SK-N-SH (cell line): ENCODE measurements at regions not wholly inside any gene's neighbourhood (a gene's known extent, or its start where the extent isn't known, plus 50 kb on each side); places are given as distances from the start of the nearest gene placed in this dataset.

Experiments
- CTCF ChIA-PET: fragments of 300-600, 350-600 bp; formaldehyde crosslinking; extraction: SDS; loops from one replicate; lab custom pipeline; 2021; lab: Yijun Ruan, JAX
- POLR2A ChIA-PET: fragments of 350-600 bp; sonication (Branson Sonifier 250); formaldehyde crosslinking; extraction: SDS; loops from one replicate; lab custom pipeline; 2020; ENCODE audit warnings: antibody characterized with exemption, inconsistent platforms; lab: Yijun Ruan, JAX
- DNase-seq: peaks from one replicate; pipeline ENCODE4 v3.0.0; 2012
- H2AFZ ChIP-seq: fragments of 200-600 bp; sonication (generic); 2 replicates; pipeline ENCODE4 v1.8.1; 2016; ENCODE audit warnings: antibody characterized with exemption, mild to moderate bottlenecking, low read depth
- H3F3A ChIP-seq: fragments of 200-600 bp; sonication (generic); replicated peaks from 2 replicates; pipeline ENCODE3; 2016; ENCODE audit warnings: antibody characterized with exemption, mild to moderate bottlenecking; ENCODE audit not compliant: insufficient read depth
- H3K27ac ChIP-seq, 2 experiments: fragments of 200-500 bp in 1 of 2; fragments of 200-600 bp in 1 of 2; sonication (Bioruptor generic) in 1 of 2; sonication (generic), shearing (Covaris generic) in 1 of 2; 2 replicates each; pipeline versions ENCODE4 v1.5.1 to v1.6.1; 2014 to 2016; ENCODE audit warnings: low read depth in 2 of 2, inconsistent platforms in 1 of 2, low read length in 1 of 2, mild to moderate bottlenecking in 1 of 2, mixed read lengths in 1 of 2
- H3K27me3 ChIP-seq: fragments of 200-600 bp; sonication (generic), shearing (Covaris generic); 2 replicates; pipeline ENCODE4 v1.6.1; 2016; ENCODE audit warnings: mixed run types; ENCODE audit not compliant: insufficient read depth
- H3K36me3 ChIP-seq, 2 experiments: fragments of 200-500 bp in 1 of 2; fragments of 200-600 bp in 1 of 2; sonication (Bioruptor generic) in 1 of 2; sonication (generic) in 1 of 2; replicated peaks in 1 of 2; 2 replicates each; pipeline versions ENCODE3 to v1.5.1; 2014 to 2016; ENCODE audit warnings: low read length in 1 of 2, mild to moderate bottlenecking in 1 of 2; ENCODE audit not compliant: insufficient read depth in 2 of 2, control insufficient read depth in 1 of 2
- H3K4me1 ChIP-seq, 2 experiments: fragments of 200-500 bp in 1 of 2; fragments of 200-600 bp in 1 of 2; sonication (Bioruptor generic) in 1 of 2; sonication (generic), shearing (Covaris generic) in 1 of 2; 2 replicates each; pipeline versions ENCODE4 v1.5.1 to v1.6.1; 2014 to 2016; ENCODE audit warnings: low read depth in 1 of 2, low read length in 1 of 2, mixed run types in 1 of 2; ENCODE audit not compliant: insufficient read depth in 2 of 2, control insufficient read depth in 1 of 2
- H3K4me2 ChIP-seq: fragments of 200-600 bp; sonication (generic), shearing (Covaris generic); 2 replicates; pipeline ENCODE4 v1.6.1; 2017; ENCODE audit warnings: mixed run types
- H3K4me3 ChIP-seq, 2 experiments: fragments of 200-500 bp in 1 of 2; fragments of 200-600 bp in 1 of 2; sonication (Bioruptor generic) in 1 of 2; sonication (generic), shearing (Covaris generic) in 1 of 2; 2 replicates each; pipeline versions ENCODE4 v1.5.1 to v1.8.1; 2014 to 2016; ENCODE audit warnings: low read depth in 2 of 2, inconsistent platforms in 1 of 2, low read length in 1 of 2, mild to moderate bottlenecking in 1 of 2, mixed read lengths in 1 of 2, moderate library complexity in 1 of 2
- H3K79me2 ChIP-seq: fragments of 200-600 bp; sonication (generic); 2 replicates; pipeline ENCODE4 v1.8.1; 2017; ENCODE audit warnings: mild to moderate bottlenecking; ENCODE audit not compliant: insufficient read depth
- H3K9ac ChIP-seq: fragments of 200-600 bp; sonication (generic); 2 replicates; pipeline ENCODE4 v1.6.1; 2017; ENCODE audit warnings: mixed run types
- H3K9me2 ChIP-seq: fragments of 200-600 bp; sonication (generic); 2 replicates; pipeline ENCODE4 v1.6.1; 2017; ENCODE audit warnings: mixed run types
- H3K9me3 ChIP-seq: fragments of 200-600 bp; sonication (generic); 2 replicates; pipeline ENCODE4 v1.6.1; 2017; ENCODE audit warnings: mixed run types, mild to moderate bottlenecking, moderate library complexity
- H4K20me1 ChIP-seq: fragments of 200-600 bp; sonication (generic); 2 replicates; pipeline ENCODE4 v1.6.1; 2017; ENCODE audit warnings: mild to moderate bottlenecking, mixed run types; ENCODE audit not compliant: insufficient read depth
- ELF1 ChIP-seq: IDR thresholded peaks from 2 replicates; pipeline ENCODE4 v1.4.0; 2012
- EZH2phosphoT487 ChIP-seq: fragments of 200-600 bp; sonication (generic); IDR thresholded peaks from 2 replicates; pipeline ENCODE4 v1.6.1; 2017; ENCODE audit warnings: low read depth, mixed run types, mild to moderate bottlenecking, antibody characterized with exemption, moderate library complexity, borderline replicate concordance
- FOSL2 ChIP-seq: IDR thresholded peaks from 2 replicates; pipeline ENCODE4 v1.4.0; 2012; ENCODE audit warnings: low read depth, mild to moderate bottlenecking, moderate library complexity, borderline replicate concordance
- FOXM1 ChIP-seq: IDR thresholded peaks from 2 replicates; pipeline ENCODE4 v1.4.0; 2012; ENCODE audit warnings: low read depth, mild to moderate bottlenecking
- GABPA ChIP-seq: IDR thresholded peaks from 2 replicates; pipeline ENCODE4 v1.4.0; 2012; ENCODE audit warnings: low read depth, mild to moderate bottlenecking
- IRF3 ChIP-seq: fragments of 150-350 bp; IDR thresholded peaks from 2 replicates; pipeline ENCODE4 v1.6.1; 2016; ENCODE audit warnings: mild to moderate bottlenecking, low read depth, low read length
- JUND ChIP-seq: IDR thresholded peaks from 2 replicates; pipeline ENCODE4 v1.4.0; 2012
- MAX ChIP-seq: IDR thresholded peaks from 2 replicates; pipeline ENCODE4 v1.4.0; 2012; ENCODE audit warnings: low read depth
- MEF2A ChIP-seq: IDR thresholded peaks from 2 replicates; pipeline ENCODE4 v1.4.0; 2012; ENCODE audit warnings: low read depth, borderline replicate concordance
- NRF1 ChIP-seq: IDR thresholded peaks from 2 replicates; pipeline ENCODE4 v1.6.1; 2012; ENCODE audit warnings: low read depth, mild to moderate bottlenecking, low read length
- REST ChIP-seq: IDR thresholded peaks from 2 replicates; pipeline ENCODE4 v1.6.1; 2012; ENCODE audit warnings: mild to moderate bottlenecking, low read depth, low read length, moderate library complexity
- SIN3A ChIP-seq: IDR thresholded peaks from 2 replicates; pipeline ENCODE4 v1.6.1; 2012; ENCODE audit warnings: low read depth, mild to moderate bottlenecking, low read length, moderate library complexity, borderline replicate concordance
- SMC3 ChIP-seq: IDR thresholded peaks from 2 replicates; pipeline ENCODE4 v1.6.1; 2012; ENCODE audit warnings: low read depth, low read length, improper control_type of control experiment
- USF1 ChIP-seq: IDR thresholded peaks from 2 replicates; pipeline ENCODE4 v1.4.0; 2012; ENCODE audit warnings: low read depth, borderline replicate concordance
- WGBS: methylation state at CpG from one replicate; pipeline ENCODE4 v1.1.6; 2017; ENCODE audit warnings: low lambda C conversion rate; 5-methylcytosine and 5-hydroxymethylcytosine counted together

- H3K4me1 ChIP-seq, result no peaks in the 10 kb centered on the region; a peak in 1 of 4 replicates
- no peak overlapping the region for H3K4me2 ChIP-seq
- no peak for DNase-seq
- no peaks in the 10 kb centered on the region for H3F3A ChIP-seq
- H3K79me2 ChIP-seq, result no peaks in the 10 kb centered on the region
- no peak overlapping the region for H3K9ac ChIP-seq
- H3K9me2 ChIP-seq, result no peaks in the 10 kb centered on the region
- TF ChIP-seq USF1, result no peak
- no peak for TF ChIP-seq SIN3A
- TF ChIP-seq MAX, result no peak
- no peak for TF ChIP-seq GABPA
- no peak for TF ChIP-seq NRF1
- no peak for TF ChIP-seq REST
- TF ChIP-seq FOSL2, result no peak
- TF ChIP-seq ELF1, result no peak
- TF ChIP-seq JUND, result no peak
- no peak for TF ChIP-seq EZH2phosphoT487
- TF ChIP-seq FOXM1, result no peak
- TF ChIP-seq MEF2A, result no peak
- no peak for TF ChIP-seq IRF3
- TF ChIP-seq SMC3, result no peak
- TF ChIP-seq, all 33 proteins: peak for 0
- Histone ChIP-seq H3K9me3 (no peaks in the 10 kb centered on the region), H3K27me3 (no peaks in the 10 kb centered on the region), H3K36me3 (no peaks in the 10 kb centered on the region), H3K27ac (no peak overlapping the region), H4K20me1 (no peaks in the 10 kb centered on the region), H2AFZ (no peak overlapping the region), H3K4me3 (no peak overlapping the region)
- 12% methylated on average over 2 of the region's 2 CpGs for WGBS
- POLR2A ChIA-PET, result no interaction called here
- CTCF ChIA-PET, result no interaction called here
Observed at GRCh38 chr1:195185736-195186135, 1422.5 kb downstream of the KCNT2 start.
